H1 (cell line): ENCODE measurements at regions not wholly inside any gene's neighbourhood (a gene's known extent, or its start where the extent isn't known, plus 50 kb on each side); places are given as distances from the start of the nearest gene placed in this dataset.

Experiments
- CTCF ChIA-PET: fragments of 300-600 bp; sonication (Branson Sonifier 250); formaldehyde crosslinking; loops from one replicate; lab custom pipeline; 2021; ENCODE audit not compliant: partially characterized antibody; lab: Charles Lee
- POLR2A ChIA-PET: fragments of 300-600 bp; sonication (Branson Sonifier 250); formaldehyde crosslinking; loops from one replicate; lab custom pipeline; 2021; ENCODE audit warnings: inconsistent platforms; ENCODE audit not compliant: partially characterized antibody; lab: Charles Lee
- DNase-seq, 2 experiments: peaks; one replicate each; pipeline versions ENCODE4 v3.0.0 to v3.0.0-alpha.2; 2010 to 2022; ENCODE audit warnings: low spot score in 2 of 2, low read depth in 1 of 2, mixed read lengths in 1 of 2
- FAIRE-seq: peaks from 2 replicates; lab custom pipeline; 2011; peaks lifted over from hg19 to GRCh38; lab: Jason Lieb, UNC
- H2AFZ ChIP-seq: 2 replicates; pipeline ENCODE4 v1.8.1; 2012; ENCODE audit warnings: low read length, inconsistent platforms
- H2AK5ac ChIP-seq: 2 replicates; pipeline ENCODE4 v1.6.1; 2013; ENCODE audit warnings: low read depth, low read length
- H2BK120ac ChIP-seq: replicated peaks from 2 replicates; pipeline ENCODE3; 2013; ENCODE audit warnings: low read depth, low read length, inconsistent platforms
- H2BK12ac ChIP-seq: 2 replicates; pipeline ENCODE4 v1.6.1; 2013; ENCODE audit warnings: low read depth, low read length
- H2BK15ac ChIP-seq: 2 replicates; pipeline ENCODE4 v1.6.1; 2013; ENCODE audit warnings: low read length
- H2BK20ac ChIP-seq: 2 replicates; pipeline ENCODE4 v1.6.1; 2013; ENCODE audit warnings: low read length
- H2BK5ac ChIP-seq: 2 replicates; pipeline ENCODE4 v1.6.1; 2013; ENCODE audit warnings: low read depth, low read length
- H3K14ac ChIP-seq: 2 replicates; pipeline ENCODE4 v1.6.1; 2013; ENCODE audit warnings: inconsistent platforms; ENCODE audit not compliant: insufficient read length
- H3K18ac ChIP-seq: 2 replicates; pipeline ENCODE4 v1.6.1; 2013; ENCODE audit warnings: low read length; ENCODE audit errors: extremely low read depth
- H3K23ac ChIP-seq: 2 replicates; pipeline ENCODE4 v1.6.1; 2013; ENCODE audit warnings: inconsistent platforms; ENCODE audit not compliant: insufficient read length
- H3K23me2 ChIP-seq: 2 replicates; pipeline ENCODE4 v1.6.1; 2013; ENCODE audit warnings: low read depth, low read length
- H3K27ac ChIP-seq: 2 replicates; pipeline ENCODE4 v1.6.1; 2011; ENCODE audit warnings: low read depth, low read length, inconsistent platforms
- H3K27me3 ChIP-seq, 4 experiments: replicated peaks in 1 of 4; 1 replicate in 1 of 4; 2 replicates in 3 of 4; pipeline versions ENCODE4 v1.6.1 to v1.8.1; 2011 to 2013; ENCODE audit warnings: low read length in 3 of 4, mild to moderate bottlenecking in 3 of 4, inconsistent platforms in 2 of 4, mixed read lengths in 2 of 4, moderate library complexity in 1 of 4; ENCODE audit not compliant: control insufficient read depth in 3 of 4, insufficient read depth in 3 of 4; ENCODE audit errors: extremely low read depth in 1 of 4
- H3K36me3 ChIP-seq, 4 experiments: 2 replicates each; pipeline versions ENCODE4 v1.6.1 to v1.8.1; 2011 to 2013; ENCODE audit warnings: mild to moderate bottlenecking in 4 of 4, low read length in 3 of 4, moderate library complexity in 2 of 4, control low read depth in 1 of 4, inconsistent platforms in 1 of 4; ENCODE audit not compliant: insufficient read depth in 4 of 4, control insufficient read depth in 2 of 4
- H3K4ac ChIP-seq: replicated peaks from 2 replicates; pipeline ENCODE3; 2013; ENCODE audit warnings: low read length, low read depth, mixed read lengths, inconsistent platforms; ENCODE audit not compliant: insufficient read length
- H3K4me1 ChIP-seq, 4 experiments: replicated peaks in 1 of 4; 1 replicate in 1 of 4; 2 replicates in 3 of 4; pipeline versions ENCODE4 v1.6.1 to v1.8.1; 2011 to 2013; ENCODE audit warnings: low read length in 3 of 4, inconsistent platforms in 2 of 4, mixed read lengths in 1 of 4; ENCODE audit not compliant: insufficient read depth in 4 of 4, control insufficient read depth in 3 of 4
- H3K4me2 ChIP-seq, 2 experiments: 2 replicates each; pipeline versions ENCODE4 v1.6.1 to v1.8.1; 2011 to 2013; ENCODE audit warnings: low read depth in 2 of 2, low read length in 2 of 2, control low read depth in 1 of 2, inconsistent platforms in 1 of 2, mild to moderate bottlenecking in 1 of 2; ENCODE audit not compliant: insufficient read depth in 1 of 2
- H3K4me3 ChIP-seq, 4 experiments: fragments of 200-600, 300-600 bp in 1 of 4; sonication (generic), shearing (Covaris generic), sonication (Bioruptor Twin) in 1 of 4; 2 replicates each; pipeline versions ENCODE4 v1.5.1 to v1.8.1; 2011 to 2016; ENCODE audit warnings: low read length in 4 of 4, low read depth in 3 of 4, control low read depth in 2 of 4, inconsistent platforms in 2 of 4, mild to moderate bottlenecking in 2 of 4, mixed read lengths in 1 of 4, moderate library complexity in 1 of 4; ENCODE audit not compliant: insufficient read depth in 2 of 4; ENCODE audit errors: extremely low read depth in 1 of 4
- H3K56ac ChIP-seq: replicated peaks from 2 replicates; pipeline ENCODE3; 2013; ENCODE audit warnings: low read depth, mild to moderate bottlenecking, mixed read lengths, low read length, inconsistent platforms; ENCODE audit not compliant: insufficient read length
- H3K79me1 ChIP-seq: 2 replicates; pipeline ENCODE4 v1.6.1; 2013; ENCODE audit warnings: low read depth, low read length, control low read depth
- H3K79me2 ChIP-seq, 2 experiments: 2 replicates each; pipeline versions ENCODE4 v1.6.1 to v1.8.1; 2012 to 2013; ENCODE audit warnings: low read length in 2 of 2, mild to moderate bottlenecking in 2 of 2, inconsistent platforms in 1 of 2; ENCODE audit not compliant: insufficient read depth in 2 of 2, control insufficient read depth in 1 of 2
- H3K9ac ChIP-seq, 4 experiments: replicated peaks in 1 of 4; 1 replicate in 1 of 4; 2 replicates in 3 of 4; pipeline versions ENCODE4 v1.6.1 to v1.8.1; 2011 to 2013; ENCODE audit warnings: low read depth in 3 of 4, low read length in 3 of 4, control low read depth in 2 of 4, mild to moderate bottlenecking in 2 of 4, moderate library complexity in 2 of 4, inconsistent platforms in 1 of 4; ENCODE audit errors: extremely low read depth in 1 of 4
- H3K9me3 ChIP-seq, 2 experiments: 2 replicates each; pipeline versions ENCODE4 v1.6.1 to v1.8.1; 2012 to 2013; ENCODE audit warnings: mild to moderate bottlenecking in 2 of 2, moderate library complexity in 2 of 2, control low read depth in 1 of 2, inconsistent platforms in 1 of 2, low read depth in 1 of 2, low read length in 1 of 2, mixed read lengths in 1 of 2; ENCODE audit not compliant: insufficient read depth in 2 of 2
- H4K20me1 ChIP-seq, 2 experiments: replicated peaks in 1 of 2; 2 replicates each; pipeline versions ENCODE3 to v1.8.1; 2011 to 2013; ENCODE audit warnings: inconsistent platforms in 2 of 2, low read length in 2 of 2, mild to moderate bottlenecking in 1 of 2; ENCODE audit not compliant: insufficient read depth in 2 of 2, control insufficient read depth in 1 of 2
- H4K5ac ChIP-seq: 2 replicates; pipeline ENCODE4 v1.6.1; 2013; ENCODE audit warnings: low read length, low read depth, mixed read lengths, inconsistent platforms; ENCODE audit not compliant: insufficient read length
- H4K8ac ChIP-seq: 2 replicates; pipeline ENCODE4 v1.8.0; 2013; ENCODE audit warnings: mild to moderate bottlenecking, moderate library complexity, low read length, inconsistent platforms; ENCODE audit not compliant: insufficient read depth; ENCODE audit errors: extremely low read depth
- H4K91ac ChIP-seq: replicated peaks from 2 replicates; pipeline ENCODE3; 2013; ENCODE audit warnings: low read length, mixed read lengths, inconsistent platforms; ENCODE audit not compliant: insufficient read length
- BCL11A ChIP-seq, 2 experiments: IDR thresholded peaks; one replicate each; pipeline ENCODE4 v1.6.1; 2011; ENCODE audit warnings: low read depth in 2 of 2, low read length in 2 of 2, mild to moderate bottlenecking in 2 of 2
- CEBPB ChIP-seq: IDR thresholded peaks from 2 replicates; pipeline ENCODE4 v1.6.1; 2012; ENCODE audit warnings: low read depth, low read length
- CREB1 ChIP-seq: IDR thresholded peaks from 2 replicates; pipeline ENCODE4 v1.6.1; 2012; ENCODE audit warnings: inconsistent platforms
- CTCF ChIP-seq, 3 experiments: IDR thresholded peaks; 1 replicate in 2 of 3; 2 replicates in 1 of 3; pipeline versions ENCODE4 v1.5.1 to v1.6.1; 2011; ENCODE audit warnings: low read length in 3 of 3, mild to moderate bottlenecking in 3 of 3, inconsistent platforms in 2 of 3, low read depth in 1 of 3, moderate library complexity in 1 of 3; ENCODE audit not compliant: insufficient read depth in 1 of 3; ENCODE audit errors: control extremely low read depth in 1 of 3
- EP300 ChIP-seq, 2 experiments: IDR thresholded peaks; 1 replicate in 1 of 2; 2 replicates in 1 of 2; pipeline ENCODE4 v1.6.1; 2011 to 2012; ENCODE audit warnings: low read depth in 2 of 2, low read length in 2 of 2, mild to moderate bottlenecking in 2 of 2, borderline replicate concordance in 1 of 2, inconsistent platforms in 1 of 2, moderate library complexity in 1 of 2
- HDAC2 ChIP-seq, 2 experiments: fragments of 300-600 bp in 1 of 2; sonication (generic) in 1 of 2; IDR thresholded peaks; 2 replicates each; pipeline ENCODE4 v1.6.1; 2011 to 2012; ENCODE audit warnings: low read depth in 2 of 2, low read length in 2 of 2, mild to moderate bottlenecking in 2 of 2, moderate library complexity in 2 of 2, borderline replicate concordance in 1 of 2, inconsistent platforms in 1 of 2
- KDM4A ChIP-seq: IDR thresholded peaks from one replicate; pipeline ENCODE4 v1.7.1; 2012; ENCODE audit warnings: low read depth, mild to moderate bottlenecking, moderate library complexity, low read length, inconsistent platforms; ENCODE audit not compliant: severe bottlenecking
- KDM5A ChIP-seq: fragments of 200-600 bp; IDR thresholded peaks from 2 replicates; pipeline ENCODE4 v1.7.1; 2012; ENCODE audit warnings: mild to moderate bottlenecking, low read length, inconsistent platforms, mixed read lengths
- NRF1 ChIP-seq: IDR thresholded peaks from 2 replicates; pipeline ENCODE4 v1.6.1; 2011; ENCODE audit warnings: mild to moderate bottlenecking, low read depth, low read length, improper control_type of control experiment
- PHF8 ChIP-seq: fragments of 200-600 bp; sonication (generic); conservative IDR thresholded peaks from 2 replicates; pipeline ENCODE4 v1.7.1; 2012; ENCODE audit warnings: low read depth, mild to moderate bottlenecking, inconsistent platforms, low read length, moderate library complexity
- SUZ12 ChIP-seq: fragments of 200-600 bp; sonication (generic); IDR thresholded peaks from 2 replicates; pipeline ENCODE4 v1.6.1; 2012; ENCODE audit warnings: mild to moderate bottlenecking, inconsistent platforms, low read length, moderate library complexity, mixed read lengths
- TCF12 ChIP-seq: IDR thresholded peaks from 2 replicates; pipeline ENCODE4 v1.6.1; 2011; ENCODE audit warnings: low read depth, mild to moderate bottlenecking, low read length
- TEAD4 ChIP-seq: IDR thresholded peaks from 2 replicates; pipeline ENCODE4 v1.6.1; 2012; ENCODE audit warnings: low read depth, low read length, inconsistent platforms, mixed read lengths
- WGBS, 2 experiments: shearing (Covaris generic) in 1 of 2; methylation state at CpG; one replicate each; pipeline versions ENCODE4 v1.1.6 to v1.1.7; 2013 to 2015; ENCODE audit warnings: low lambda C conversion rate in 2 of 2, mixed read lengths in 2 of 2, inconsistent platforms in 1 of 2, low coverage in 1 of 2, missing lambda C conversion rate in 1 of 2; ENCODE audit not compliant: insufficient replicate concordance in 2 of 2, insufficient coverage in 1 of 2, insufficient read length in 1 of 2; ENCODE audit errors: extremely low coverage in 1 of 2, missing lambda C conversion rate in 1 of 2; 5-methylcytosine and 5-hydroxymethylcytosine counted together

DNA sequence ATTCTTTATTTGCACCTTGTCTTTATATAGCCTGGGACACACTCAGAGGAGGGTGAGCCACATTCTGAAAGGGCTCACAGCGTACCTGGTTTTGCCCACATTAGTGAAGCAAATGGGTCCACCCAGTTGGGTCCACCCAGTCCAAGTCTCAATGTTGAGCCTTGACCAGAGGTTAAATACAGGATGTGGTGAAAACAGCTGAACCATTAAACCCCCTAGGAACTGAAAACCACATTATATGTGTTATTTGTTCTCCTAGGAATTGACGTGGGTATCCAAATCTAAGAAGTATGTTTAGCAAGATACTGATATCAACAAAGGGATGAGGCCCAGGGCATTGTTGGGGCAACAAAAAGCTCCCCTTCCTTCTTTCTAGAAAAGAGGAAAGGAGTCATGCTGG is 83.8 kb downstream of the SETD4 start:
- Histone ChIP-seq H4K8ac (no peak overlapping the region), H4K20me1 (no peaks in the 10 kb centered on the region), H2BK15ac (no peak overlapping the region), H2BK5ac (no peak overlapping the region), H3K23ac (no peak overlapping the region), H2BK12ac (no peak overlapping the region), H3K4me1 (no peaks in the 10 kb centered on the region), H3K36me3 (no peaks in the 10 kb centered on the region), H3K4me2 (no peak overlapping the region), H2BK120ac (no peak overlapping the region), H3K23me2 (no peaks in the 10 kb centered on the region), H3K4me3 (no peak overlapping the region), H3K56ac (no peak overlapping the region), H3K79me1 (no peaks in the 10 kb centered on the region), H3K79me2 (no peaks in the 10 kb centered on the region), H3K14ac (no peak overlapping the region), H2AK5ac (no peak overlapping the region), H2AFZ (no peak overlapping the region), H3K4ac (no peak overlapping the region), H4K91ac (no peak overlapping the region), H3K9me3 (no peaks in the 10 kb centered on the region), H3K9ac (no peak overlapping the region), H2BK20ac (no peak overlapping the region), H3K27ac (no peak overlapping the region), H3K18ac (no peak overlapping the region), H3K27me3 (no peaks in the 10 kb centered on the region), H4K5ac (no peak overlapping the region)
- DNase-seq = no peak
- FAIRE-seq = no peak
- ChIA-PET POLR2A (no interaction called here), CTCF (interaction anchor here (1.7 kb wide), 1 partner anchor 23 kb away, joined by 5 read pairs; no protein-coding TSS in a partner anchor)
- WGBS, 2 experiments = 83% methylated on average over 2 of the region's 2 CpGs; no CpG with 5 or more reads in 1 of the 2 experiments
- TF ChIP-seq TCF12 (no peak), BCL11A (IDR thresholded peaks at IDR 0.05; ENCODE audit: low read depth in 2 of 2, low read length in 2 of 2) (no peak), PHF8 (no peak), CREB1 (no peak), CEBPB (no peak), KDM5A (no peak), KDM4A (no peak), NRF1 (no peak), SUZ12 (no peak), HDAC2 (IDR thresholded peaks at IDR 0.05; ENCODE audit: borderline replicate concordance in 1 of 2, low read depth in 2 of 2, low read length in 2 of 2) (no peak), EP300 (IDR thresholded peaks at IDR 0.05; ENCODE audit: borderline replicate concordance in 1 of 2, low read depth in 2 of 2, low read length in 2 of 2) (no peak), CTCF (IDR thresholded peaks at IDR 0.05; ENCODE audit: control extremely low read depth in 1 of 3, insufficient read depth in 1 of 3, low read depth in 1 of 3, low read length in 3 of 3) (no peak), TEAD4 (no peak)
